ENCODE measurements at regions not wholly inside any gene's neighbourhood (a gene's known extent, or its start where the extent isn't known, plus 50 kb on each side); places are given as distances from the start of the nearest gene placed in this dataset.

DNA sequence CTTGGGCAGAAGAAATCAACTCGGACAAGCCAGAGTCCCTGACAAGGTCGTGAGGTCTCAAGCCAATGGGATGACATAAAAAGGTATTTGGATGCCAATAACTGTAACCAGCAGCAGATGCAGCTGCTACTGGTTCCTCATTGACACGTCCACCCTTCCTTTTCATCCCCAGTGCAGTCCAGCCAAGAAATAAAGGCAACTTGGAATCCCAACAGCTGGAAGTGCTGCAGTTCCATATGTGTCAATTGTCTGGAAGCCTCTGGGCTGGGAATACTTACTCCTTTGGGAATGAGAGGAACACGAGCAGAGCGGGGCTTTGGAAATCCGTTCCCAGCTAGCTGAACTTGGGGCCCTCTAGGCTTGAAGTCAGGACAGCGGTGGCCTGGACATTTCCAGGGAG lies 360.4 kb upstream of the ZFHX3 start:
- H3K9me3 ChIP-seq, result no peaks in the 10 kb centered on the region
- H3K36me3 ChIP-seq (ENCODE audit: low read depth), result no peaks in the 10 kb centered on the region
- H3K4me1 ChIP-seq (ENCODE audit: low read depth), result no peaks in the 10 kb centered on the region
- ATAC-seq, result no peak
- no peak for DNase-seq
- intact Hi-C loops (cut with DNase I, micrococcal nuclease), result no loop called here
- H3K4me3 ChIP-seq, result no peak overlapping the region
- TF ChIP-seq CTCF (IDR thresholded peaks at IDR 0.05), result no peak

GRCh38 chr16:73405851-73406250 lies 357.9 kb upstream of the ZFHX3 start:
- intact Hi-C loops (cut with DNase I, micrococcal nuclease), result no loop called here
- Histone ChIP-seq H3K36me3 (ENCODE audit: low read depth) (no peaks in the 10 kb centered on the region), H3K4me1 (ENCODE audit: low read depth) (no peaks in the 10 kb centered on the region), H3K4me3 (no peak overlapping the region), H3K9me3 (no peaks in the 10 kb centered on the region)
- no peak for TF ChIP-seq CTCF (IDR thresholded peaks at IDR 0.05)
- no peak for ATAC-seq
- DNase-seq, result no peak

- no peaks in the 10 kb centered on the region for H3K9me3 ChIP-seq
- DNase-seq, result no peak
- ATAC-seq, result no peak
Observed at GRCh38 chr16:73404001-73404400, 356.1 kb upstream of the ZFHX3 start.

DNA sequence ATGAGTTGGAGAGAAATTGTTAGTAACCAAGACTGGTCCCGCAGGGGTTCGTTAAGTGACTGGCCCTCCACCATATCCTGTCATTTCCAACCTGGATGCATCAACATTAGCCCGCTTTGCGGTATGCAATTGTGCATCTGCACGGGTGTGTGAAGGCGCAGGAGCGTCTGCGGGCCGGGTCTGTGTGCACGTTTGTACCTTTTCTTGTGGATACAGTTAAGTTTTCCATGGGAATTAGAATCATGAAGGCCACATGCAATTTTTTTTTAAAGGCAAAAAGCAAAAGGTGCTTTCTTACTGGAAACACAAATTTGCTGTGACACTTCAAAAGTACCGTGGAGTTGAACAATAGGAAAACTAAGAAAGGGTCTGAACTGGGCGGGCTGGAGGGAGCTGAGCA lies 355.4 kb upstream of the ZFHX3 start:
- no peak for DNase-seq
- TF ChIP-seq CTCF (IDR thresholded peaks at IDR 0.05), result no peak
- no peak for ATAC-seq
- Histone ChIP-seq H3K4me1 (ENCODE audit: low read depth) (no peaks in the 10 kb centered on the region), H3K36me3 (ENCODE audit: low read depth) (no peaks in the 10 kb centered on the region), H3K4me3 (no peak overlapping the region), H3K9me3 (no peaks in the 10 kb centered on the region)
- intact Hi-C loops (cut with DNase I, micrococcal nuclease), result no loop called here

More at GRCh38 chr16:73404001-73404400, 356.1 kb upstream of the ZFHX3 start:
- intact Hi-C loops (cut with DNase I, micrococcal nuclease), result no loop called here
- no peaks in the 10 kb centered on the region for H3K4me1 ChIP-seq (ENCODE audit: low read depth)
- H3K4me3 ChIP-seq, result no peak overlapping the region
- H3K36me3 ChIP-seq (ENCODE audit: low read depth), result no peaks in the 10 kb centered on the region
- no peak for TF ChIP-seq CTCF (IDR thresholded peaks at IDR 0.05)

GRCh38 chr16:73400951-73401350 lies 353.0 kb upstream of the ZFHX3 start:
- no peak overlapping the region for H3K4me3 ChIP-seq
- ATAC-seq (no peak), DNase-seq (no peak)
- intact Hi-C loops (cut with DNase I, micrococcal nuclease), result no loop called here
- no peaks in the 10 kb centered on the region for H3K36me3 ChIP-seq (ENCODE audit: low read depth)
- no peaks in the 10 kb centered on the region for H3K4me1 ChIP-seq (ENCODE audit: low read depth)
- H3K9me3 ChIP-seq, result no peaks in the 10 kb centered on the region
- no peak for TF ChIP-seq CTCF (IDR thresholded peaks at IDR 0.05)

DNA sequence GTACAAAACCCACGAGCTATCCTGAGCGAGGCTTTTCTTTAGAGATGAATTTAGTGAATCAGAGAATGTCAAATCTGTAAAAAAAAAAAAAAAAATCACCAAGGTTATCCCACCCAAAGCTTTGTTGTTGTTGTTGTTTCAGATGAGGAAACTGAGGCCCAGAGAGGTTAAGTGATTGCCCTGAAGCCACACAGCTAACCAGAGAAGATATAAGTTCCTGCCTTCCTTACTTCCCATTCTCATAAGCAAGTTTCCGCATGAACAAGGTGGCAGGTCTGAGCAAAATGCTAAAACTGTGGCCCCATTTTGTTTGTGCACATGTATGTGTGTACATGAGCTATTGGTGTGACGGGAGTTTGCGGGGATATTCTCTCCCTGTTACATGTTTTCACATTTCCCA lies 352.1 kb upstream of the ZFHX3 start:
- Histone ChIP-seq H3K4me1 (ENCODE audit: low read depth) (no peaks in the 10 kb centered on the region), H3K4me3 (no peak overlapping the region), H3K9me3 (no peaks in the 10 kb centered on the region), H3K36me3 (ENCODE audit: low read depth) (no peaks in the 10 kb centered on the region)
- intact Hi-C loops (cut with DNase I, micrococcal nuclease), result no loop called here
- no peak for ATAC-seq
- no peak for DNase-seq
- no peak for TF ChIP-seq CTCF (IDR thresholded peaks at IDR 0.05)
